ENCODE measurements at regions not wholly inside any gene's neighbourhood (a gene's known extent, or its start where the extent isn't known, plus 50 kb on each side); places are given as distances from the start of the nearest gene placed in this dataset.

DNA sequence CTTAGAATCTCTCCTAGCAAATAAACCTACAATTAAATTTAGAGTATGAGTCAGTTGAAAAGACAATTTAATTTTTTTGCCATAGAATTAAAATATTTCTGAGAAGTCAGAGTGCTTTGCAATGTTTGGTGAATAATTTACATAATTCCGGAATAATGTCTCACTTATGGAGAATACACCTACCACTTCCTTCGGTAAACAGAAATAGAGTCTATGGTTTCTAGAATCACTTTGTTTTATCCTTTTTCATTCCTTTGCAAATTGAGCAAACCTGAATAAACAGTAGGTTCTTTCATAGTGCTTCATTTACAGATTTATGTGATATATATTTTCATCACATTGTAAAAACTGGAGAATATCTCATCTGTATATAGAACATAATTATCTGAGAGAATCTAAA is 211.7 kb downstream of the PMAIP1 start:
- intact Hi-C loops (cut with DNase I; ENCODE audit: low total_unique reads) = no loop called here
- Histone ChIP-seq H3K9me3 (no peaks in the 10 kb centered on the region), H3K4me1 (no peaks in the 10 kb centered on the region), H3K4me3 (no peak overlapping the region), H3K27ac (no peak overlapping the region), H3K36me3 (no peaks in the 10 kb centered on the region), H3K27me3 (no peaks in the 10 kb centered on the region)
- no peak for TF ChIP-seq POLR2A (IDR thresholded peaks at IDR 0.05)
- TF ChIP-seq POLR2AphosphoS5 (IDR thresholded peaks at IDR 0.05) = no peak
- no peak for TF ChIP-seq CTCF (IDR thresholded peaks at IDR 0.05)
- no peak for DNase-seq
- in situ Hi-C loops (cut with MboI; ENCODE audit: low pct_ligation_motif_present in 1 of 4, low pct_unique_long_range_greater_than_20kb in 1 of 4, low sequenced_read_pairs in 3 of 4) = no loop called here
- 91% methylated on average over 2 of the region's 2 CpGs for WGBS, 2 donors (ENCODE audit: low coverage in 1 of 2)

DNA sequence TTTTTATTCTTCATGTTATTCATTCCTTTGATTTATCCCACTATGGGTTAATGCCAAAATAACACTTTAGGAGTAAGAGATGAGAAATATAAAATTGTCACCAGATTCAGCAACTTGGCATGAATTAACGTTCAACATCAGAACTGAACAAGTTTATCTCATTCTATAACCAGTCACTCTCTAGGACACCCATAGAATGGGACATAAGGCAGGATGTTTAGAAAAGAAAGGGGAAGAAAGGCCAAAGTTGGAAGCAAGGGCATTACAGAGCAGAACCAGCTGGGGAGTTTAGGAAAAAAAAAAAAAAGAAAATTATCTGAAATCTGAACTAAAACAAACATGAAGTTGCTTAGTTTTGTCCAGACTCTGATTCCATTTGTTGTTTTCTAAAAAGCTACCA is 211.0 kb downstream of the PMAIP1 start:
- 41 to 91% methylated on average over 1 of the region's 1 CpG for WGBS, 2 donors (ENCODE audit: low coverage in 1 of 2)
- DNase-seq = no peak

DNA sequence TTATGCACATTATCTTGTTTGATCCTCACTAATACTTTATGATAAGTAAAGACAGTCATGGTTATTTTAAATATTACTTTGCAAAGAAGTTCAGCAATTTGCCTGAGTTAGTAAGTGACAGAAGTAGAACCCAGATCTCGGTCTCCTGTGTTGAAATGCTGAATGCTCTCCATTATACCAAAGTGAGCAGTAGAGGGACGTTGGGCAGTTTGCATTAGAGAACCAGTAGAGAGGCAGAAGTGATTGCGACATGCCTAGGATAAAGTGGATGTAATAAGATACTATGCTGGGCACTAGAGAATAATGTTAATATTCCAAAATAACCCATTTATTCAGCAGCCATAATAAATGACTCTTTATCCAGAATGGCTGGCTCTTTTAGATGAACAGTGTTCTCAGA is 201.0 kb downstream of the PMAIP1 start:
- Histone ChIP-seq H3K4me3 (no peak overlapping the region), H3K4me1 (no peaks in the 10 kb centered on the region), H3K9me3 (no peaks in the 10 kb centered on the region), H3K36me3 (no peaks in the 10 kb centered on the region), H3K27me3 (no peaks in the 10 kb centered on the region), H3K27ac (no peak overlapping the region)
- in situ Hi-C loops (cut with MboI; ENCODE audit: low pct_ligation_motif_present in 1 of 4, low pct_unique_long_range_greater_than_20kb in 1 of 4, low sequenced_read_pairs in 3 of 4) (no loop called here), intact Hi-C loops (cut with DNase I; ENCODE audit: low total_unique reads) (loop anchor here (5.0 kb wide), 1 partner anchor 247 kb away; no protein-coding TSS in a partner anchor)
- 78 to 81% methylated on average over 3 of the region's 3 CpGs for WGBS, 2 donors (ENCODE audit: low coverage in 1 of 2)
- TF ChIP-seq CTCF (IDR thresholded peaks at IDR 0.05) = no peak
- no peak for TF ChIP-seq POLR2AphosphoS5 (IDR thresholded peaks at IDR 0.05)
- no peak for TF ChIP-seq POLR2A (IDR thresholded peaks at IDR 0.05)
- TF ChIP-seq EP300 (IDR thresholded peaks at IDR 0.05; ENCODE audit: low read depth) = no peak
- no peak for DNase-seq

More for the DNA sequence above, 211.0 kb downstream of the PMAIP1 start:
- H3K9me3 ChIP-seq = no peaks in the 10 kb centered on the region
- H3K27me3 ChIP-seq = no peaks in the 10 kb centered on the region
- H3K4me3 ChIP-seq = no peak overlapping the region
- intact Hi-C loops (cut with DNase I; ENCODE audit: low total_unique reads) (no loop called here), in situ Hi-C loops (cut with MboI; ENCODE audit: low pct_ligation_motif_present in 1 of 4, low pct_unique_long_range_greater_than_20kb in 1 of 4, low sequenced_read_pairs in 3 of 4) (no loop called here)
- no peaks in the 10 kb centered on the region for H3K36me3 ChIP-seq
- no peaks in the 10 kb centered on the region for H3K4me1 ChIP-seq
- H3K27ac ChIP-seq = no peak overlapping the region
- no peak for TF ChIP-seq POLR2AphosphoS5 (IDR thresholded peaks at IDR 0.05)
- no peak for TF ChIP-seq EP300 (IDR thresholded peaks at IDR 0.05; ENCODE audit: low read depth)
- no peak for TF ChIP-seq POLR2A (IDR thresholded peaks at IDR 0.05)
- no peak for TF ChIP-seq CTCF (IDR thresholded peaks at IDR 0.05)

- no peak for DNase-seq
- Histone ChIP-seq H3K27ac (no peak overlapping the region), H3K9me3 (no peaks in the 10 kb centered on the region), H3K4me1 (no peaks in the 10 kb centered on the region), H3K36me3 (no peaks in the 10 kb centered on the region), H3K4me3 (no peak overlapping the region), H3K27me3 (no peaks in the 10 kb centered on the region)
- in situ Hi-C loops (cut with MboI; ENCODE audit: low pct_ligation_motif_present in 1 of 4, low pct_unique_long_range_greater_than_20kb in 1 of 4, low sequenced_read_pairs in 3 of 4) (loop anchor here in 2 of 4 donors (25.0 kb wide), 2 partner anchors 88 to 313 kb away; no protein-coding TSS in a partner anchor), intact Hi-C loops (cut with DNase I; ENCODE audit: low total_unique reads) (loop anchor here (5.0 kb wide), 1 partner anchor 248 kb away; no protein-coding TSS in a partner anchor)
- no peak for TF ChIP-seq CTCF (IDR thresholded peaks at IDR 0.05)
- no peak for TF ChIP-seq POLR2AphosphoS5 (IDR thresholded peaks at IDR 0.05)
- TF ChIP-seq POLR2A (IDR thresholded peaks at IDR 0.05) = no peak
- TF ChIP-seq EP300 (IDR thresholded peaks at IDR 0.05; ENCODE audit: low read depth) = no peak
- 86 to 94% methylated on average over 1 to 2 of the region's 2 CpGs for WGBS, 2 donors (ENCODE audit: low coverage in 1 of 2)
Measured at GRCh38 chr18:60099709-60100108, 199.9 kb downstream of the PMAIP1 start.
